ENCODE measurements at regions not wholly inside any gene's neighbourhood (a gene's known extent, or its start where the extent isn't known, plus 50 kb on each side); places are given as distances from the start of the nearest gene placed in this dataset.
"Not testable (repeated sequence)": the region's sequence is repeated elsewhere in the genome, so short reads cannot be mapped to it uniquely, and the experiment has no call there.

DNA sequence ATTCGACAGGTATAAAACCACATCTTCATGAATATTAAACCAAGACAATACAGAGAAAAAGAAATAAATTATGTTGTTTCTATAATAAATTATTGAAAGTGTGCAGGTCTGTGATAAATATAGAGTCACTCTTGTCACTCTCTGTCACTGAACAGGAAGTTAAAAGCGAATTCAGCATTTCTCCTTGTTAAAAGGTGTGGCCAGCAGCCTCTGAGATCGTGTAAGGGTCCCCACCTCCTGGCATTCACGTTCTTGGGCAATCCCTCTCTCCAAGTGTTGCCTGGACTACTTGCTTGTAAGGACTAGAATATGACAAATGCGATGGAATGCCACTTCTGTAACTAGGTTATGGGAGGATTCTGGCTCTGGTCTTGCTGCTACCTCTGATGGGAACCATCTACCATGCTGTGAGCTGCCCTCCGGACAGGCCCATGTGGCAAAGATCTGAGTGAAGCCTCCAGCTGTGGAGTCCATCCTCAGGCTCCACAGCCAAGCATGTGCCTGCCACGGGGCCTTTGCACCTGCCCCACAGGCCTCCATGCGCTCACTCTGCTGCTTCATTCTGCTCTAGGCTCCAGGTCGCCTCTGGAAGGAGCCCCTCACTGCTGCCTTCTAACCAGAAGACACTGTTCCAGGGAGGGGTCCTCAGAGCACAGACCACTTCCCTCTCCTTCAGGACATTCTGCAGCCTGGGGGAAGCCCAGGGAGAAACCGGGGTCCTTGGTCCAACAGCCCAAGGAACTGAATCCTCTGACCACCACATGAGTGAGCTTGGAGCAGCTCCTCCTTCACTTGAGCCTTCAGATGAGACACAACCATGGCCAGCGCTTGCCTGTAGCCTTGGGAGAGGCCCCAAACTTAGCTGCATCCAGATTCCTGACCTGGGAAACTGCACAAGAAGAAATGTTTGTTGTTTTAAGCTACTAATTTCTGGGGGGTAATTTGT is 202.9 kb upstream of the HDAC4 start:
- DNase-seq = no peak

DNA sequence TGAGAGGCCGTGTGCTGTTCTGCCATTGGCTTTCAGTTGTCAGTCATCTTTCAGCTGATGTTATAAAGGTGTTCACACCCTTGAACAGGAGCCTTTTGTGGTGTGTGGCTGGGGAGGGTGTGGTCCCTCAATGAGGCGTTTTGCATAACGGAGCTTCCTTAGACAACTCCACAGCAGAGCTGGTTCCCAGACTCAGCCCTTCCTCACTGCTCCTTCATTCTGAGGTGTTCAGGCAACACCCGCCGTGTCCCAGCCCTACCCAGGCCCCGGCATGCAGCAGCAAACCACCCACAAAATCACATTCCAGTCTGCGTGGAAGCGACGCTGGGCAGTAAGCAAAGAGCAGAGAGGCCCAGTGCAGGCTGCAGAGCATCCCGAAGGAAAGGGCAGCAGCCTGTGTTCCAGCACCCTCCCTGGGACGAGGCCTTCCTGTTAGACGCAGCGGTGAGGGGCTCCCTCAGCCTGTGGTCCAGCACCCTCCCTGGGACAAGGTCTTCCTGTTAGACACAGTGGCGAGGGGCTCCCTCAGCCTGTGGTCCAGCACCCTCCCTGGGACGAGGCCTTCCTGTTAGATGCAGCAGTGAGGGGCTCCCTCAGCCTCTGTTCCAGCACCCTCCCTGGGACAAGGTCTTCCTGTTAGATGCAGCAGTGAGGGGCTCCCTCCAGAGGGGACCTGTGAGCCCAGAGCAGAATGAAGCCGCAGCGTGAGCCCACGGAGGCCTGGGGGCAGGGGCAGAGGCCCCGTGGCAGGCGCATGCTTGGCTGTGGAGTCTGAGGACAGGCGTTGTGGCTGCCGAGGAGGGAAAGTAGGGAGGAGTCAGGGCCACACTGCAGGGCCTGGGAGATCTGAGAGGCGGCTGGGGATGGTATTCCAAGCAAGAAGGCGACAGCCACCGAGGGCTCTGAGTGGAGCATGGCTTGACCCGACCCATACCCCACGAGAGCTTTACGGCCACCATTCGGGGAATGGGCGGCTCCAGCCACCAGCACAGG is 201.8 kb upstream of the HDAC4 start:
- no peak for DNase-seq

DNA sequence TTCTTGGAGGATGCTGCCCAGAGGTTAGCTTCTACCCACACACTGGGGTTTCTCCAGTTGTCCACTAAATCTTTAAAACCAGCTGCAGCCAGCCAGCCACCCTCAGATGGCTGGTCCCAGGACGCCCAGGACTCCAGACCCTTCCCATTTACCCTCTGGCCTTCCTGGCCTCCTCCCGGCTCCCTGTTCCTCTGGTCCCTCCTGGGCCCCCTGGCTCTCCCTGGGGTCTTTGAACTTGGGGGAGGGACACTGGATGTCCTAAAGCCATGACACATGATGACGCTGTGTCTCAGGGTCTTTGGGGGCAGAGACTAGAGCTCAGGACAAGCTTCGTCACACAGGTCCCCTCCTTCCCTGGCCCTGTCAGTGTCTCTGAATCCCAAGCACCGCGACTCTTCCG is 201.1 kb upstream of the HDAC4 start:
- no peak for DNase-seq

DNA sequence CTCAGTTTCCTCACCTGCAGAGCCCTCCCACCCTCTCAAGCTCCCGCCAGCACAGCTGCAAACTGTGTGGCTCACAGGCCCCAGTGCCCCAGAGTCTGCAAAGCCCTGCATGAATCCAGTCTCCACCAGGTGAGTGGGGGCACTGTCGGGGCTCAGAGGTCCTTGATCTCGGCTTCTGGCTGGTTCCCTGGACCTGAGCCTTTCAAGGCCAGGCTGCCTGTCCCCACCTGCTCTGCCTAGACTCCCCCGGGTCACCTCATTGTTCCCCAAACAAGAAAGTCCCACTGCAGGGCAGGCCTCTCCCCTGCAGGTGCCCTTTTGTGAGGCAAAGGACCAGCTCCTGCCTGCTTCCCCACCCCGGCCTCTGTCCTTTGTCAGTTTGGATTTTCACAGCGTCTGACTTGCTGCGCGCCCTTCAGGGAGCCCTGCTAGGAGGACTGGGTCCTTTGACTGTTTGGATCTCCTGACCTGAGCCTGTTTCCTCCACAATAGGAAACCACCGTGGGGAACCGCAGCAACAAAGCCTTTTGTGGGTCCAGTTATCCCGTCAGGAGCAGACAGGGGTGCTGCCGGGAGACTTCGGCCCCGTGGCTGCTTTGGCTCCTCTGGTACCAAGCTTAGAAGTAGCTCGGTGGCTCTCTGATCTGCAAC is 200.5 kb upstream of the HDAC4 start:
- DNase-seq = no peak

DNA sequence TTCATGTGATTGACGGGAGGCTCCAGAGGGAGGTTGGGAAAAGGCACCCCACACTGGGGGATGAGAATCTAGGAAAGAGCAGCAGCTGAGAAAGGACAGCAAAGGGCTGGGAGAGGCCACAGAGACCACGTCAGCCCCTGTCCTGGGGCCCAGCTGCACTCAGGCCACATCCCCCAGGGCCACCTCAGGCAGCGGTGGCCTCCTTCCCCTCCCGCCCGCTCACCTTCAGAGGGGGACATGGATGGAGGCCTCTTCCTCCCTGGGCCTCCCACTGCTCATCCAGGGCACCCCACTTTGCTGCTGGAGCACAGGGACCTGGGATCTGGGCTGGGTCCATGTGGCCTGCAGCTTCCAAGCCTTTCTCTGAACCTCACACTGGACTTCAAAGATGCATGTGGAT is 199.8 kb upstream of the HDAC4 start:
- no peak for DNase-seq

DNA sequence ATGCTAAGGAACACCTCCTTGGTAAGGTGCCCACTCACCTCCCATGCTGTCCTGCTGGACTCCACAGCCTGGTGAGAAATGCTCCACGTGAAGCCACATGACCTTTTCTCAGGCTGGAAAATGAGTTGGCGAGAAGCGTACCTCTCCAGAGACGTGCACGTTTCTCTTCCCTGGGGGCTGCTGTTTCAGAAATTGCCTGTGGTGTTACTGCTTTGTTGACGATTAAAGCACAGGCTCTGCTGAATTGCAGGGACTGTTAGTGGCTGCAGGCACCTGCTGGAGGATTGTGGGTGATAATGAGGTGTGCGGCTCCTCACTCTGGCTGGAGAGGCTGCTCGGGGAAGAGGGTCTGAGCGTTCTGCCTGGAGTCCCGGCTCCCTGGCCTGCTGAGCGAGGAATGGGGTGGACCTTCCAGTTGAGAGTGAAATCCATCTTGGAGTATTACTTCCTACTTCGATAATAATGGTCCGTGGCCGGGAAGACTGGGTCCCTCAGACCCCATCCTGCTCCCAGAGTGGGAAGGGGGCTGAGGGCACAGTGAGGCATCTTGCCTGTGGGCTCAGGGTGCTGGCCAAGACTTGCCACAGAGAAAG is 199.3 kb upstream of the HDAC4 start:
- no peak for DNase-seq

DNA sequence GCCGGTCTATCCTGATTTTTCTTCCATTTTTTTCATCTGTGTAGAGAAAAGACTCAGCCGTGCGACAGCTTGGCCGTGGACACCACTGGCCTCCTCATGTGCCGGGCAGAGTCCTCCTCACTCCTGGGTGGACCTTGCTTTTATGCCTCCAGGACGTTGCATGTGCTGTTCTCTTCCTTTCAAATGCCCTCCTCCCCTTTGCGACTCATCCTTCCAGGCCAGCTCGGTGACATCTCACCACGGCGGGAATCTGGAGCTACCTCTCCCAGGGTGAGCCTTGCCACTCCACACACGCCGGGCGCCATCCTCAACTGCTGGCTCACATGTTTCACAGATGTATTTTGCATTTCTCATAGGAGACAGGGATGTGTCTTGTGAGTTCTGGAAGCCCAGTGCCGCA is 198.5 kb upstream of the HDAC4 start:
- DNase-seq = no peak

DNA sequence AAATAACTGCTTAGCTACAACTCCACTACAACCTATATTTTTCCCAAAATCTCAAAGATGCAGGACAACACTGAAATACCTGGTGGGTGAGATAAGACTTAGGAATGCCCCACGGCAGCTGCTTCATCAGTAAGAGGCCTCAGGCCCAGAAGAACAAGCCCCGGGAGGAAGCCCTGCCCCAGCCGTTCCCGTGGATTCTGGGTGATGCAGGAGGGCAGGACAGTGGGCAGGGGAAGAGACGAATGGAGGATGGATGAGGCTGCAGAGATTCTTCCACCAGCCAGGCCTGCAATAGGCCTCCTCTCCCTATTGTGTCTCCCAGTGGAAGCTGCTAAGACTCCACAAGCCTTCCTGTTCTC is 197.9 kb upstream of the HDAC4 start:
- no peak for DNase-seq

DNA sequence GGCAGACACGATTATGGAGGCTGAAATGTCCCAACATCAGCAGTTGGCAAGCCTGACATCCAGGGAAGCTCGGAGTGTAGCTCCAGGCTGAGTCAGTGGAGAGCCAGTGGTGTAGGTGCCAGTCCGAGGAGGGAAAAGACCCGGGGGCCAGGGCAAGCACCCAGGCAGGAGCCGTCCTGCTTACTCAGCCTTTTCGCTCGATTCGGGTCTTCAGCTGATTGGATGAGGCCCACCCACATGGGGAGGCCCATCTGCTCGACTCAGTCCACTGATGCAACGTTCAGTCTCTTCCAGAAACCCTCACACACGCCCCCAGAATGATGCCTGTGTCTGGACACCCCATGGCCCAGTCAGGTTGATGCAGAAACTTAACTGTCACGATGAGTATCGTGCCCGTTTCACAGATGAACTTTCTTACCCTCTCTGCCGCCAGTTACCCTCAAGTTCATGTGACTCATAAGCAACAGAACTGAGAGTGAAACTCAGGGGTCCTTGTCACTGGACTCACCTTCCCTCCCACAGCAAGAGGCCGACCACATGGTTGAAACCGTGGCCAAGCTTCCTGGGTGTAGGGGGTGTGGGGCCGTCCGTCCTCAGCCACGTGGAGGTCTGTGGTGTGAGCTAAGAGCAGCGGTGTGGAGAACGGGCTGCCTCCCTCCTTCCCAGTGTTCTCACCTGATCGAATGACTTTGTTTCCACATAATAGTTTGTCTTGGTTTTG is 197.4 kb upstream of the HDAC4 start:
- no peak for DNase-seq

DNA sequence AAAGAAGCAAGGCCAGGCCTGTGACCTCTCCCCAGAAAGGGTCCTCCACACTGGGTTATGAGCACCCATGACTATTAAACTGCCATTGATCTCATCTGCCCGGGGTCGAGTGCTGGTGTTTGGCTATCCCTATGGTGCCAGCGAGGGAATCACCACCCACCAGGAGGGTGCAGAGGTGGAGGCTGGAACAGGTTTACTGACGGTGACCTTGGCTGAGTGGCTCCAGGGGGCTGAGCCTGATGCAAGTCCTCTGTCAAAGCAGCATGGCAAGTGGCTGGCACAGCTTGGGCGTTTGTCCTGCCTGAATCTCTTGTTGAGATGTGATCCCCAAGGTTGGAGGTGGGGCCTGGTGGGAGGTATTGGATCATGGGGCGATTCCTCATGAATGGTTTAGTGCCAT is 196.4 kb upstream of the HDAC4 start:
- no peak for DNase-seq

DNA sequence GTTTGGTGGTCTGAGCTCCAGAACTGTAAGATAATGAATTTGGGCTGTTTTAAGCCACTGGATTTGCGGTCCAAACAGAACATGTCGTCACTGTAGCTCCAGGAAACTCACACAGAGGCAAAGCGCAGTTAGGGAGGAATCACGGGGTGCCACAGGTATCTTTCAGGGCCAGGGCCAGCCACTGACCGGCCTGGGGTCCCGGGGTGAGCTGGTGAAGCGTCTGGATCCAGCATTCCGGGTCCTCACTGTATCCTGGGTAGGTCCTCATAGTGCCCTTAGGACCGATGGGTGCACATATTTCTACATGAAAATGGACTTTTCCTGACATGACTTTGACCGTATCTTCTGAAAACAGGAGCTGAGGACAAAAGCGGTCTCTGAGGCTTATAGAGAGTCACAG is 196.0 kb upstream of the HDAC4 start:
- DNase-seq = no peak

DNA sequence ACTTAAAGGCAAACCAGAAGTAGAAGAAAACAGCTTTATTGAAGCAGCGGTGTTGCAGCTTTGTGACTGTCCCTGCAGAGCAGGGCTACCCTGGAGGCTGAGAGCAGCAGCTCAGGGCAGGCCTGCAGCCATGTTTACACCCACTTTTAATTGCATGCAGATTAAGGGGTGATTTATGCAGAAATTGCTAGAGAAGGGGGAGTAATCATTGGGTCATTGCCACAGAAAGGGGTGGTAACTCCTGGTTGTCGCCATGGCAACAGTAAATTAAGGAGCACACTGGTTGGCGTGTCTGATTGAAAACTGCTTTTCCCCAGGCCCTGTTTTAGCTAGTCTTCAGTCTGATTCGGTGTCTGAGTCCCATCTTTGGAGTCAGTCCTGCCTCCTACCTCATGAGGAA is 195.4 kb upstream of the HDAC4 start:
- peak; percentile 42 for DNase-seq

DNA sequence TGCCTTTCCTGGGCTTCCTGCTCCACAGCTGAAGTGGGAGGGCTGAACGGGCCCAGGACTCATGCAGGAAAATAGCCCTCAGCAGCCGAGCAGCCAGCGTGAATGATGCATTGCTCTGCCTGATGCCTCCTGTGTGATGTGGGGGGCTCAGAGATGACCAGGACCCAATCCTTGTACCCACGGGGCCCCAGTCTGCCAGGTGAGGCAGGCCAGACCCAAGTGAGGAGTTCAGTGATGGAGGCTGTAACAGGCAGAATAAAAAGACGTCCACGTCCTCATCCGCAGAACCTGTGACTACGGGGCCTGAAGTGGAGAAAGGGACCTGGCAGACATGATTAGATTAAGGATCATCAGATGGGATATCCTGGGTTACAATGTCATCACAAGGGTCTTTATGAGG is 194.9 kb upstream of the HDAC4 start:
- no peak for DNase-seq

DNA sequence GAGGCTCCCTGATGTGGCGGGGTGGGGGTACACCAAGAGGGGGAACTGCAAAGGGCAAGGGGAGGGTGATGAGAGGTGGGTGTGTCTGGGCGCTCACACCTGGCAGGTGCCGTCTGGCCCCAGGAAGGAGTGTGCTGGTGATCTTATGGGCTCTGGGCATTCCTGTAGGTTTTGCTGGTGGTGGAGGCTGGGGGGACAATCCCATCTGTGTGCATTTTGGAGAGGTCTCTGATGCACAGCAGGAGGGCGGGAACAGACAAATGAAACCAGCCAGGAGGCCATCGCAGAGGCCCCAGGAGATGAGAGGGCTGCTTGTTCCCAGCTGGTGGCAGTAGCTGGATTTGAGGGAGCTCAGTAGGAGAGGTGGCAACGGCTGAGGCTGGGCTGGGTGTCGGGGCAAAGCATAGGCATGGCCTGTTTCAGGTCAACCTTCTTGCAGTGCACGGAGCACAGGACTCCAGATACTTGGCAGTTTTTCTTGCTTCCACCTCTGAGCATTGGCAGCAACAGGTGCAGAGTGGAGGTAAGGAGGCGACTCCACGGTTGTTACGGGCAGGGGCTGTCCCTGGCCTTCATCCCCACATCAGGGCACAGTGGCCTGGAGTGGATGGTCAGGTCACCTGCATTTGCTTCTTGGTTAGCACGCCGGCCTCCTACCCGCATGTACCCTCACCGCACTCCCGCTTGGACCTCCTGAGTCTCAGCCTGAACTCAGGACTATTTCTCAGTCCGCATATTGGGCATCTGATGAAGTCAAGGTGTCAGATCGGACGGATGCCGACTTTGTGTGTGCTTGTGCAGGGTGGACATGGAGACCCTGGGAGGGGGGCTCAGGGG is 194.2 kb upstream of the HDAC4 start:
- no peak for DNase-seq

DNA sequence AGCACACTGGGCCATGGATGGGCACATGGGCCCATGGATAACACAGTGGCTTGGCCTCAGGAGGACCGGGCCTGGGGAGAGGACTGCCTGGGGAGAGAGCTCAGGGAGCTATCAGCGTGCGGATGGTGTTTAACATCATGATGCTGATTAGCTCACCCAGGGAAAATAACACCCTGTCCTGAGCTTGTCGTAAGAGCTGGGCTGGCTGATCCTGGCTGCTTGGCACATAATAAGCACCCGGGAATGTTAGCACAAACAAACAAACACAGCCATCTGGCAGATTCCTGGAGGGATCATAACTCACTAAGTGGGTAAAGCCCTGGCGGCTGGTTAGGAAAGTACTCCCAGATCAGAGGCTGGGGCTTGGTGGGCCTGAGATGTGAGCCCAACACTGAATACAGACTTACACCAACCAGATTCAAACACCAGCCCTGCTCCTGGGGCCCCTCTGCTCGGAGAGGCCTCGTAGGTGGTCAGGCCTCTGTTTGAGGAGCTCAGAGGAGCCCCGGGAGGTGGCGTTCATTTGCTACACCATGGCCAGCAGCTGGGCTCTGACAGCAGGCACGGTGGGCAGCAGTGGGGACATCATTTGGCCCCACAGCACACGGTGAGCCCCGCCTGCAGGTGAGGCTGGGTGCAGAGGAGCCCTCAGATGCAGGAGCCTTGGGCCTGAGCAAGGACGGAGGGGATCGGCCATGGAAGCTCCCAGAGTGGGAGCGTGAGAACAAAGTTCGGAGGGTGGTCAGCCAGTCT is 193.4 kb upstream of the HDAC4 start:
- no peak for DNase-seq

DNA sequence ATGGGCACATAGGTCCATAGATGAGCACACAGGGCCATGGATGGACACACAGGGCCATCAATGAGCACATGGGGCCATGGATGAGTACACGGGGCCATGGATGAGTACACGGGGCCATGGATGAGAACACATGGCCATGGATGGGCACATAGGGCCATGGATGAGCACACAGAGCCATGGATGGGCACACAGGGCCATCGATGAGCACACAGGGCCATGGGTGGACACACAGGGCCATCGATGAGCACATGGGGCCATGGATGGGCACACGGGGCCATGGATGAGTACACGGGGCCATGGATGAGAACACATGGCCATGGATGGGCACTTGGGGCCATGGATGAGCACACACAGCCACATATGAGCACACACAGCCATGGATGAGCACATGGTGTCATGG is 192.6 kb upstream of the HDAC4 start:
- DNase-seq = no peak

DNA sequence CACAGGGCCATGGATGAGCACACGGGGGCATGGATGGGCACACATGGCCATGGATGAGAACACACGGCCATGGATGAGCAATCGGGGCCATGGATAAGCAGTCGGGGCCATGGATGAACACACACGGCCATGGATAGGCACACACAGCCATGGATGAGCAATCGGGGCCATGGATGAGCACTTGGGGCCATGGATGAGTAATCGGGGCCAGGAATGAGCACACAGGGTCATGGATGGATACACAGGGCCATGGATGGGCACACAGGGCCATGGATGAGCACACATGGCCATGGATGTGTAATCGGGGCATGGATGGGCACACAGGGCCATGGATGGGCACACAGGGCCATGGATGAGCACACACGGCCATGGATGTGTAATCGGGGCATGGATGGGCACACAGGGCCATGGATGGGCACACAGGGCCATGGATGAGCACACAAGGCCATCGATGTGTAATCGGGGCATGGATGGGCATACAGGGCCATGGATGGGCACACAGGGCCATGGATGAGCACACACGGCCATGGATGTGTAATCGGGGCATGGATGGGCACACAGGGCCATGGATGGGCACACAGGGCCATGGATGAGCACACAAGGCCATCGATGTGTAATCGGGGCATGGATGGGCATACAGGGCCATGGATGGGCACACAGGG is 191.9 kb upstream of the HDAC4 start:
- not testable (repeated sequence) for DNase-seq

DNA sequence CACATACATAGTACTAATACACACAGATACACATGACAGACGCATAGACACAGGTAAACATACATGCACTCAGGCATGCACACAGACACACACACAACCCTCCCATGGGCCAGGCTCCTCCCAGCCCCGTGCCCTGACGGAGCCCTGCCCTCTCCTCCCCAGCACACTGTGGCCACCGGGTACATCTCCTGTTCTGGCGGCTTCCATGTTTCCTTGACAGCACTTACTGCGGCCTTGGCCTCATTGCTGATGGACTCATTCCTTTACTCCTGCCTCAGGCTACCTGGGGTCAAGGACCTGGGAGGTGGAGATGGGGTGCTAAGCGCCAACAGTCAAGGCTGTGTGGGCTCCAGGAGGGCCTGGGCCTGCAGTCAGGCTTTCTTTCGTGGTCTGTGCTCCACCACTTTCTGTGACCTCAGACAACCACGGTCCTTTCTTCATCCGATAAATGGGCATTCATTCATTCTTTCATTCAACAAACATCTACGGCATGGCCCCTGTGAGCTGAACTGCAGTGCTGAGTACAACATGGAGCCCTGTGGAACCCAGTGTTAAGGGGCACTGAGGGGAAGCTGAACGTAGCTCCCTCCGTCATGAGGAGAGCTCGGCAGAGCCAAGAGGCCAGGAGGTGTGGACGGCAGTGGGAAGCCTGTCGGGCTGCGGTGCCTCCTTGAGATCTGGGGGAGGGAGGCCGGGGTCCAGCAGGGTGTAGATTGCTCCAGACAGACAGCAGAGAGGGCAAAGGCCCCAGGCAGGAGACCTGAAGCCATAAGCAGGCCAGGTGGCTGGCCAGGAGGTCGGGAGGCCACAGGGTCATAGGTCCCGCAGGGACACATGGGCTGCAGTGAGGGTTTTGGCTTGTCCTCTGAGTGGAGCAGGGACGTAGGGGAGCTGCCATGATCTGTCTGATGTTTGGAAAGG is 190.4 kb upstream of the HDAC4 start:
- DNase-seq = no peak
